Natural killer cell treated with Interleukin-12 subunit alpha and Interleukin-12 subunit beta and Interleukin-15 and Interleukin-18, amount 100 ng/mL, for 72 hours (primary cell): ENCODE measurements at regions not wholly inside any gene's neighbourhood (a gene's known extent, or its start where the extent isn't known, plus 50 kb on each side); places are given as distances from the start of the nearest gene placed in this dataset.

ENCODE experiments used
- ATAC-seq, 2 donors: fragments of 150-1000 bp; cut with Tn5 transposase in 1 of 2; sonication (Bioruptor Pico), chemical (Tn5 transposase) in 1 of 2; 2 replicates each; pipeline ENCODE4 v1.10.0; 2021
- DNase-seq: peaks from one replicate; pipeline ENCODE4 v3.0.0; 2022; ENCODE audit warnings: low spot score
- H3K27ac Mint-ChIP-seq, 2 donors: 1 replicate in 1 of 2; 2 replicates in 1 of 2; pipeline ENCODE4 v1.8.0; 2022; ENCODE audit warnings: mixed read lengths in 2 of 2, mild to moderate bottlenecking in 1 of 2, moderate library complexity in 1 of 2
- H3K27me3 Mint-ChIP-seq, 2 donors: 1 replicate in 1 of 2; 2 replicates in 1 of 2; pipeline ENCODE4 v1.8.0; 2022; ENCODE audit warnings: mixed read lengths in 2 of 2
- H3K36me3 Mint-ChIP-seq: one replicate; pipeline ENCODE4 v1.8.0; 2022; ENCODE audit warnings: mixed read lengths
- H3K4me1 Mint-ChIP-seq, 2 donors: 1 replicate in 1 of 2; 2 replicates in 1 of 2; pipeline ENCODE4 v1.8.0; 2022; ENCODE audit warnings: low read depth in 2 of 2, mixed read lengths in 2 of 2, mild to moderate bottlenecking in 1 of 2
- H3K4me3 Mint-ChIP-seq: one replicate; pipeline ENCODE4 v1.8.0; 2022; ENCODE audit warnings: mixed read lengths
- H3K9me3 Mint-ChIP-seq: 2 replicates; pipeline ENCODE4 v1.8.0; 2022; ENCODE audit warnings: mixed read lengths

- no peak for ATAC-seq
- DNase-seq = no peak
- Mint-ChIP-seq H3K36me3 (no peaks in the 10 kb centered on the region), H3K27ac (no peak overlapping the region), H3K4me3 (no peak overlapping the region), H3K9me3 (no peaks in the 10 kb centered on the region), H3K27me3 (peaks cover 16 to 34% of the 10 kb centered on the region in 2 donors), H3K4me1 (no peaks in the 10 kb centered on the region)
These were observed 108.5 kb upstream of the SLC25A13 start for GRCh38 chr7:96430356-96430755.

GRCh38 chr7:96427143-96427542, 105.2 kb upstream of the SLC25A13 start:
- ATAC-seq (no peak), DNase-seq (no peak)
- Mint-ChIP-seq H3K36me3 (no peaks in the 10 kb centered on the region), H3K27me3 (peaks cover 14 to 23% of the 10 kb centered on the region in 2 donors), H3K9me3 (no peaks in the 10 kb centered on the region), H3K4me3 (no peak overlapping the region), H3K4me1 (no peaks in the 10 kb centered on the region), H3K27ac (no peak overlapping the region)

- ATAC-seq = no peak
- Mint-ChIP-seq H3K4me1 (no peaks in the 10 kb centered on the region), H3K27ac (no peak overlapping the region), H3K27me3 (peaks cover 19 to 23% of the 10 kb centered on the region in 2 donors), H3K4me3 (no peak overlapping the region), H3K9me3 (no peaks in the 10 kb centered on the region), H3K36me3 (no peaks in the 10 kb centered on the region)
- DNase-seq = no peak
These were observed 104.8 kb upstream of the SLC25A13 start for GRCh38 chr7:96426685-96427084.

GRCh38 chr7:96426027-96426426, 104.1 kb upstream of the SLC25A13 start:
- no peak overlapping the region for H3K4me3 Mint-ChIP-seq
- DNase-seq = no peak
- H3K4me1 Mint-ChIP-seq = no peaks in the 10 kb centered on the region
- ATAC-seq = no peak
- no peak overlapping the region for H3K27ac Mint-ChIP-seq
- peaks cover 21 to 23% of the 10 kb centered on the region in 2 donors for H3K27me3 Mint-ChIP-seq
- H3K9me3 Mint-ChIP-seq = no peaks in the 10 kb centered on the region
- H3K36me3 Mint-ChIP-seq = no peaks in the 10 kb centered on the region

- Mint-ChIP-seq H3K27ac (no peak overlapping the region), H3K9me3 (no peaks in the 10 kb centered on the region), H3K36me3 (no peaks in the 10 kb centered on the region), H3K4me1 (no peaks in the 10 kb centered on the region), H3K27me3 (peaks cover 22 to 23% of the 10 kb centered on the region in 2 donors), H3K4me3 (no peak overlapping the region)
- ATAC-seq (no peak), DNase-seq (no peak)
These were observed 102.5 kb upstream of the SLC25A13 start for GRCh38 chr7:96424411-96424810.

- Mint-ChIP-seq H3K27ac (no peak overlapping the region), H3K4me1 (no peaks in the 10 kb centered on the region)
- ATAC-seq = no peak
These were observed 100.5 kb upstream of the SLC25A13 start for GRCh38 chr7:96422388-96422787.

GRCh38 chr7:96418581-96418980, 96.7 kb upstream of the SLC25A13 start:
- Mint-ChIP-seq H3K27ac (no peak overlapping the region), H3K9me3 (no peaks in the 10 kb centered on the region), H3K4me1 (no peaks in the 10 kb centered on the region), H3K27me3 (peaks cover 11 to 19% of the 10 kb centered on the region in 2 donors), H3K36me3 (no peaks in the 10 kb centered on the region), H3K4me3 (no peak overlapping the region)
- no peak for ATAC-seq
- no peak for DNase-seq

More at GRCh38 chr7:96422388-96422787, 100.5 kb upstream of the SLC25A13 start:
- H3K9me3 Mint-ChIP-seq = no peaks in the 10 kb centered on the region
- DNase-seq = no peak
- H3K27me3 Mint-ChIP-seq = peaks cover 14 to 20% of the 10 kb centered on the region in 2 donors
- H3K36me3 Mint-ChIP-seq = no peaks in the 10 kb centered on the region
- no peak overlapping the region for H3K4me3 Mint-ChIP-seq

GRCh38 chr7:96417784-96418183, 95.9 kb upstream of the SLC25A13 start:
- Mint-ChIP-seq H3K27me3 (peaks cover 6 to 16% of the 10 kb centered on the region in 2 donors), H3K4me1 (no peaks in the 10 kb centered on the region), H3K4me3 (no peak overlapping the region), H3K9me3 (no peaks in the 10 kb centered on the region), H3K36me3 (no peaks in the 10 kb centered on the region), H3K27ac (no peak overlapping the region)
- ATAC-seq (no peak), DNase-seq (no peak)

- H3K27ac Mint-ChIP-seq = no peak overlapping the region
- H3K4me3 Mint-ChIP-seq = no peak overlapping the region
- no peaks in the 10 kb centered on the region for H3K36me3 Mint-ChIP-seq
- H3K4me1 Mint-ChIP-seq = no peaks in the 10 kb centered on the region
- ATAC-seq (no peak), DNase-seq (no peak)
- no peaks in the 10 kb centered on the region for H3K9me3 Mint-ChIP-seq
- H3K27me3 Mint-ChIP-seq = peaks cover 5 to 10% of the 10 kb centered on the region in 2 donors
These were observed 94.7 kb upstream of the SLC25A13 start for GRCh38 chr7:96416599-96416998.

- Mint-ChIP-seq H3K36me3 (no peaks in the 10 kb centered on the region), H3K4me1 (no peaks in the 10 kb centered on the region), H3K27me3 (peaks cover 5 to 9% of the 10 kb centered on the region in 2 donors), H3K4me3 (no peak overlapping the region), H3K9me3 (no peaks in the 10 kb centered on the region), H3K27ac (no peak overlapping the region)
- DNase-seq (no peak), ATAC-seq (no peak)
These were observed 94.2 kb upstream of the SLC25A13 start for GRCh38 chr7:96416116-96416515.

- Mint-ChIP-seq H3K4me1 (no peaks in the 10 kb centered on the region), H3K27ac (no peak overlapping the region), H3K4me3 (no peak overlapping the region), H3K27me3 (peaks cover 5 to 9% of the 10 kb centered on the region in 2 donors), H3K9me3 (no peaks in the 10 kb centered on the region), H3K36me3 (no peaks in the 10 kb centered on the region)
- DNase-seq = no peak
- no peak for ATAC-seq
These were observed 93.5 kb upstream of the SLC25A13 start for GRCh38 chr7:96415293-96415940.

- H3K4me1 Mint-ChIP-seq = no peaks in the 10 kb centered on the region
- no peak overlapping the region for H3K27ac Mint-ChIP-seq
- ATAC-seq (no peak), DNase-seq (no peak)
- H3K4me3 Mint-ChIP-seq = no peak overlapping the region
- H3K9me3 Mint-ChIP-seq = no peaks in the 10 kb centered on the region
- H3K27me3 Mint-ChIP-seq = peaks cover 5 to 9% of the 10 kb centered on the region in 2 donors
- H3K36me3 Mint-ChIP-seq = no peaks in the 10 kb centered on the region
These were observed 93.0 kb upstream of the SLC25A13 start for GRCh38 chr7:96414931-96415292.

GRCh38 chr7:96410126-96410839, 88.4 kb upstream of the SLC25A13 start:
- DNase-seq = no peak
- H3K27me3 Mint-ChIP-seq = peaks cover 0 to 10% of the 10 kb centered on the region in 2 donors

GRCh38 chr7:96408881-96409280, 87.0 kb upstream of the SLC25A13 start:
- Mint-ChIP-seq H3K27ac (no peak overlapping the region), H3K9me3 (no peaks in the 10 kb centered on the region), H3K4me1 (no peaks in the 10 kb centered on the region), H3K4me3 (no peak overlapping the region), H3K27me3 (peaks cover 11 to 12% of the 10 kb centered on the region in 2 donors), H3K36me3 (no peaks in the 10 kb centered on the region)
- ATAC-seq (no peak), DNase-seq (no peak)

More at GRCh38 chr7:96410126-96410839, 88.4 kb upstream of the SLC25A13 start:
- Mint-ChIP-seq H3K9me3 (no peaks in the 10 kb centered on the region), H3K4me3 (no peak overlapping the region), H3K36me3 (no peaks in the 10 kb centered on the region), H3K27ac (no peak overlapping the region), H3K4me1 (no peaks in the 10 kb centered on the region)
- no peak for ATAC-seq
